ENCODE measurements at regions not wholly inside any gene's neighbourhood (a gene's known extent, or its start where the extent isn't known, plus 50 kb on each side); places are given as distances from the start of the nearest gene placed in this dataset.

GRCh38 chr2:145654156-145654555, 1134.2 kb upstream of the ZEB2 start:
- Mint-ChIP-seq H3K27ac (no peak overlapping the region), H3K36me3 (ENCODE audit: low read depth) (no peaks in the 10 kb centered on the region), H3K4me1 (ENCODE audit: low read depth) (no peaks in the 10 kb centered on the region), H3K27me3 (ENCODE audit: low read depth) (no peaks in the 10 kb centered on the region), H3K9me3 (no peaks in the 10 kb centered on the region), H3K4me3 (no peak overlapping the region)

- H3K4me1 Mint-ChIP-seq (ENCODE audit: low read depth), result no peaks in the 10 kb centered on the region
- no peaks in the 10 kb centered on the region for H3K27me3 Mint-ChIP-seq (ENCODE audit: low read depth)
- no peak overlapping the region for H3K27ac Mint-ChIP-seq
- H3K36me3 Mint-ChIP-seq (ENCODE audit: low read depth), result no peaks in the 10 kb centered on the region
- no peaks in the 10 kb centered on the region for H3K9me3 Mint-ChIP-seq
- no peak overlapping the region for H3K4me3 Mint-ChIP-seq
Observed at GRCh38 chr2:145653553-145653952, 1133.6 kb upstream of the ZEB2 start.

GRCh38 chr2:145652571-145653545, 1132.9 kb upstream of the ZEB2 start:
- Mint-ChIP-seq H3K4me1 (ENCODE audit: low read depth) (no peaks in the 10 kb centered on the region), H3K27ac (no peak overlapping the region), H3K27me3 (ENCODE audit: low read depth) (no peaks in the 10 kb centered on the region), H3K36me3 (ENCODE audit: low read depth) (no peaks in the 10 kb centered on the region), H3K4me3 (no peak overlapping the region), H3K9me3 (no peaks in the 10 kb centered on the region)

- Mint-ChIP-seq H3K4me1 (ENCODE audit: low read depth) (no peaks in the 10 kb centered on the region), H3K27me3 (ENCODE audit: low read depth) (no peaks in the 10 kb centered on the region), H3K4me3 (no peak overlapping the region), H3K36me3 (ENCODE audit: low read depth) (no peaks in the 10 kb centered on the region), H3K9me3 (no peaks in the 10 kb centered on the region), H3K27ac (no peak overlapping the region)
Observed at GRCh38 chr2:145652036-145652435, 1132.1 kb upstream of the ZEB2 start.

GRCh38 chr2:145650226-145650625, 1130.3 kb upstream of the ZEB2 start:
- H3K4me1 Mint-ChIP-seq (ENCODE audit: low read depth), result no peaks in the 10 kb centered on the region
- H3K27ac Mint-ChIP-seq, result no peak overlapping the region
- H3K36me3 Mint-ChIP-seq (ENCODE audit: low read depth), result no peaks in the 10 kb centered on the region
- no peaks in the 10 kb centered on the region for H3K27me3 Mint-ChIP-seq (ENCODE audit: low read depth)
- H3K9me3 Mint-ChIP-seq, result no peaks in the 10 kb centered on the region
- no peak overlapping the region for H3K4me3 Mint-ChIP-seq

GRCh38 chr2:145649061-145649460, 1129.1 kb upstream of the ZEB2 start:
- H3K4me1 Mint-ChIP-seq (ENCODE audit: low read depth), result peaks cover 2% of the 10 kb centered on the region
- H3K27me3 Mint-ChIP-seq (ENCODE audit: low read depth), result no peaks in the 10 kb centered on the region
- H3K27ac Mint-ChIP-seq, result no peak overlapping the region
- H3K36me3 Mint-ChIP-seq (ENCODE audit: low read depth), result no peaks in the 10 kb centered on the region
- H3K9me3 Mint-ChIP-seq, result no peaks in the 10 kb centered on the region
- no peak overlapping the region for H3K4me3 Mint-ChIP-seq

GRCh38 chr2:145644820-145645302, 1124.9 kb upstream of the ZEB2 start:
- Mint-ChIP-seq H3K4me3 (no peak overlapping the region), H3K9me3 (no peaks in the 10 kb centered on the region), H3K27ac (no peak overlapping the region)

GRCh38 chr2:145638675-145639074, 1118.8 kb upstream of the ZEB2 start:
- no peak overlapping the region for H3K4me3 Mint-ChIP-seq
- no peaks in the 10 kb centered on the region for H3K36me3 Mint-ChIP-seq (ENCODE audit: low read depth)
- peaks cover 2% of the 10 kb centered on the region for H3K4me1 Mint-ChIP-seq (ENCODE audit: low read depth)

More at GRCh38 chr2:145644820-145645302, 1124.9 kb upstream of the ZEB2 start:
- Mint-ChIP-seq H3K27me3 (ENCODE audit: low read depth) (no peaks in the 10 kb centered on the region), H3K4me1 (ENCODE audit: low read depth) (peaks cover 2% of the 10 kb centered on the region), H3K36me3 (ENCODE audit: low read depth) (no peaks in the 10 kb centered on the region)

GRCh38 chr2:145635706-145636427, 1115.9 kb upstream of the ZEB2 start:
- no peaks in the 10 kb centered on the region for H3K9me3 Mint-ChIP-seq
- no peaks in the 10 kb centered on the region for H3K27me3 Mint-ChIP-seq (ENCODE audit: low read depth)
- no peak overlapping the region for H3K27ac Mint-ChIP-seq
- no peak overlapping the region for H3K4me3 Mint-ChIP-seq
- peaks cover 2% of the 10 kb centered on the region for H3K4me1 Mint-ChIP-seq (ENCODE audit: low read depth)
- H3K36me3 Mint-ChIP-seq (ENCODE audit: low read depth), result no peaks in the 10 kb centered on the region

More at GRCh38 chr2:145638675-145639074, 1118.8 kb upstream of the ZEB2 start:
- Mint-ChIP-seq H3K27ac (no peak overlapping the region), H3K27me3 (ENCODE audit: low read depth) (no peaks in the 10 kb centered on the region), H3K9me3 (no peaks in the 10 kb centered on the region)

GRCh38 chr2:145631561-145631960, 1111.6 kb upstream of the ZEB2 start:
- Mint-ChIP-seq H3K4me1 (ENCODE audit: low read depth) (no peaks in the 10 kb centered on the region), H3K36me3 (ENCODE audit: low read depth) (no peaks in the 10 kb centered on the region), H3K4me3 (no peak overlapping the region), H3K27me3 (ENCODE audit: low read depth) (no peaks in the 10 kb centered on the region), H3K27ac (no peak overlapping the region), H3K9me3 (no peaks in the 10 kb centered on the region)

- Mint-ChIP-seq H3K27ac (no peak overlapping the region), H3K9me3 (no peaks in the 10 kb centered on the region), H3K4me1 (ENCODE audit: low read depth) (no peaks in the 10 kb centered on the region), H3K36me3 (ENCODE audit: low read depth) (no peaks in the 10 kb centered on the region), H3K27me3 (ENCODE audit: low read depth) (no peaks in the 10 kb centered on the region), H3K4me3 (no peak overlapping the region)
Observed at GRCh38 chr2:145626301-145626700, 1106.4 kb upstream of the ZEB2 start.

GRCh38 chr2:145625111-145625510, 1105.2 kb upstream of the ZEB2 start:
- Mint-ChIP-seq H3K36me3 (ENCODE audit: low read depth) (no peaks in the 10 kb centered on the region), H3K4me3 (no peak overlapping the region), H3K27ac (no peak overlapping the region), H3K27me3 (ENCODE audit: low read depth) (no peaks in the 10 kb centered on the region), H3K9me3 (no peaks in the 10 kb centered on the region), H3K4me1 (ENCODE audit: low read depth) (no peaks in the 10 kb centered on the region)

- Mint-ChIP-seq H3K27me3 (ENCODE audit: low read depth) (no peaks in the 10 kb centered on the region), H3K4me1 (ENCODE audit: low read depth) (no peaks in the 10 kb centered on the region), H3K36me3 (ENCODE audit: low read depth) (no peaks in the 10 kb centered on the region), H3K4me3 (no peak overlapping the region), H3K9me3 (no peaks in the 10 kb centered on the region), H3K27ac (no peak overlapping the region)
Observed at GRCh38 chr2:145623136-145623535, 1103.2 kb upstream of the ZEB2 start.

- Mint-ChIP-seq H3K36me3 (ENCODE audit: low read depth) (no peaks in the 10 kb centered on the region), H3K27me3 (ENCODE audit: low read depth) (no peaks in the 10 kb centered on the region), H3K4me3 (no peak overlapping the region), H3K9me3 (no peaks in the 10 kb centered on the region), H3K4me1 (ENCODE audit: low read depth) (no peaks in the 10 kb centered on the region), H3K27ac (no peak overlapping the region)
Observed at GRCh38 chr2:145622285-145622684, 1102.4 kb upstream of the ZEB2 start.

GRCh38 chr2:145617906-145618305, 1098.0 kb upstream of the ZEB2 start:
- H3K27ac Mint-ChIP-seq, result no peak overlapping the region

More at GRCh38 chr2:145617906-145618305, 1098.0 kb upstream of the ZEB2 start:
- no peaks in the 10 kb centered on the region for H3K9me3 Mint-ChIP-seq
- no peaks in the 10 kb centered on the region for H3K27me3 Mint-ChIP-seq (ENCODE audit: low read depth)
- H3K4me1 Mint-ChIP-seq (ENCODE audit: low read depth), result no peaks in the 10 kb centered on the region
- no peaks in the 10 kb centered on the region for H3K36me3 Mint-ChIP-seq (ENCODE audit: low read depth)
- H3K4me3 Mint-ChIP-seq, result no peak overlapping the region

Measured in T-helper 1 cell treated with Interleukin-12 subunit alpha and Interleukin-12 subunit beta and Interleukin-4 antibody, amounts not matched to agents 30 μg/mL and 1 μg/mL, for 36 hours (primary cell).